OCI-LY1 (cell line): ENCODE measurements at regions not wholly inside any gene's neighbourhood (a gene's known extent, or its start where the extent isn't known, plus 50 kb on each side); places are given as distances from the start of the nearest gene placed in this dataset.

Source experiments
- CTCF ChIP-seq: fragments of 200-600 bp; sonication (generic), shearing (Covaris generic); IDR thresholded peaks from 2 replicates; pipeline ENCODE4 v1.5.1; 2017; ENCODE audit warnings: mild to moderate bottlenecking, antibody characterized with exemption, low read length, moderate library complexity, mixed read lengths
- EZH2 ChIP-seq: fragments of 200-600 bp; sonication (generic), shearing (Covaris generic); IDR thresholded peaks from 2 replicates; pipeline ENCODE4 v1.8.0; 2017; ENCODE audit warnings: borderline replicate concordance, mixed run types, mild to moderate bottlenecking, antibody characterized with exemption, low read length, moderate library complexity, mixed read lengths

DNA sequence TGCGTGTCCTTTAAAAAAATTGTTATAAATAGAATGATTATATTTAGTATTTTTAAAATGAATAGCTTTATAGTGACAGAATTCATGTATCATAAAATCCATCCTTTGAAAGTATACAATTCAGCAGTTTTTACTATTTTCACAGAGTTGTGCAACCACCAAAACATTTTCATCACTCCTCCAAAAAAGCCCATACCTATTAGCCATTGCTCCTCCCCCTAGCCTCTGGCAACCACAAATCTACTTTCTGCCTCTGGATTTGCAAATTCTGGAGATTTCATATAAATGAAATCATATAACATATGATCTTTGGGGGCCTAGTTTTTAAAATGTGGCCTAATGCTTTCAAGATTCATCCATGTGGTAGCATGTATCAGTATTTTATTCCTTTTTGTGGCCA lies 117.9 kb upstream of the MED13L start:
- TF ChIP-seq CTCF (no peak), EZH2 (no peak)
